ENCODE measurements at regions not wholly inside any gene's neighbourhood (a gene's known extent, or its start where the extent isn't known, plus 50 kb on each side); places are given as distances from the start of the nearest gene placed in this dataset.
A peak's percentile ranks its signal among the peaks of the same experiment; 100 is the strongest.

DNA sequence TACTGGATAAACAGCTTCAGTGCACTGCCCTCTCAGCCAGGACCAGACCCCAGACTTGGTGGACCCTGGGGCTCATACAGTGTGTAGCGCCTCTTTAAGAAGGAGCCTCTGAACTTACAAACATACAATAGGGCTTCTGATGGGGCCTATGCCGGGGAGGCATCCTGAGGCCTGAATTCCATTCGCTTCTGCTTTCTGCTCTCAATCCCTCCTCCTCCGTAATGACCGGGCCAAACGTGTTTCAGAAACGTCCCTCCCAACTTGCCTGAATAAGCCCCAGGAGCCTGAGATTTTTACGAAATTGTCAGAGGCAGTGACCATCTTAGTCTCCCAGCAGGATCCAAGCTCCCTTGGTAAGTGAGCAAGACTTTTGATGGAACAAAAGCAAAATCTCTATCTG, 128.1 kb upstream of the BOD1 start:
- no peak for DNase-seq

DNA sequence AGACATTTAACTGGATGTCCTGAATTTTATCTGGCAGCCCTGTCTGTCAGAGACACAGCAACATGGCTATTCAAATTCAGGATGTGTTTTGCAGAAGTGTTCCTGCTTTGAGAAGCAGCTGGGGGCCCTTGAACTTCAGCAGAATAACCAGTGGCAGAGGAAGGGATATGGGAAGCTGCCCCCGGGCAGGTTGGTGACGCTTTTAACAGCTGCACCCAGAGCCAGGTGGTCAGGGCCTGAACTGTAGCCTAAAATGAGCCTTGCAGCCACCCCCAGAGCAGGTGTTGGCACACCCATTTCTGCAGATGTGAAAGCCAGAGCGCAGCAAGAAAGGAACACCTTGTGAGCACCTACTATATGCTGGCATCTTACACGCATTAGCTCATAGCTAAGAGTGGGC, 128.7 kb upstream of the BOD1 start:
- peak; percentile 88 for DNase-seq

DNA sequence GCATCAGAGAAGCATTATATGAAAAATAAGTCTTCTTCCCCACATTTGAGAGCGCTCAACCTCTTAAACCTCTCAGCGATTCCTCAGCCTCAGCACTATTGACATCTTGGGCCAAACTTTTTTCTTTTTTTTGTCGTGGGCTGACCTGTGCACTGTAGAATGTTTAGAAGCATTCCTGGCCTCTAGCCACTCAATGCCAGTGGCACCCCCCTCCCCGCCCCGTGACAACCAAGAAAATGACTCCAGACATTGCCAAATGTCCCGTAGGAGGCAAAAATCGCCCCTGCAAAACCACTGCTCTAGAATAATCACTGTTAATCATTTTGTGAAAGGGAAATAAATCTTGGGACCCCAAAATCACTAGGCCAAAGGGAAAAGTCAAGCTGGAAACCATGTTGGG, 129.1 kb upstream of the BOD1 start:
- DNase-seq = no peak

DNA sequence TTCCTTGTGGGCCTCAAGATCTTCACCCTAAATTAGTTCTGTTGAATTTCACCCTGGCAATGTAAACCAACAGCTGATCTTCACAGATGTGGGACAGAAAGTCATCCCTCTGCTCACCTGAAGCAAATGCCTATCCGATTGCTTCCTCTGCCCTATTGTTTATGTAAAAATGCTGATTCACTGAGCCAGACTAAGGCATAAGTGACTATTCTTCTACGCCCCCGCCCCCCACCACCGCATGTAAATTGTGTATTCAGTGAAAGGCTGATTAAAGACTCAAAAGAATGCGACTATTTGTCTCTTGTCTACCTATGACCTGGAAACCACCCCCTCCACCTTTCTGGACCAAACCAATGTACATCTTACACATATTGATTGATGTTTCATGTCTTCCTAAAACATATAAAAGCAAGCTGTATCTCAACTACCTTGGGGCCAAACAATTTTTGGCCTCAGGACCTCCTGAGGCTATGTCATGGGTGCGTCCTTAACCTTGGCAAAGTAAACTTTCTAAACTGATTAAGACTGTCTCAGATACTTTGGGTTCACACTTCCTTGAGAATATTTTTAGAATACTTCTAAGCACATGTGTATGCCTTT, 129.7 kb upstream of the BOD1 start:
- DNase-seq = no peak

DNA sequence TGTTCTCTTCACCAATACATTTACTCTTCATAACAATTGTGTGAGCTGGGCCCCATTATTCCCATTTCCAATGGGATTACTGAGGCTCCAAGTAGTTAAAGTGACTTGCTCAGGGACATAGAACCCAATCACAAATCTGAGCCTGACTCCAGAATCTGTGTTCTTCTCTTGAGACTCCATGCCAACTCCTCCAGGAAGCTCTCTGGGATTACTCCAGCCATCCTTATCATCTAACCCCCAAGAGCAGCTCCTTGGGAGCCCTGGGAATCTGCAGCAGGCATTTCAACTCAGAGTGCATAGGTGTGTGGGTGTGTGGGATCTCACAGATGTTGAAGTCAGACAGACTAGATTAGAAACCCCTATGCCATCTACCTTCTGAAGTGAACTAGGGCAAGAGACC, 131.4 kb upstream of the BOD1 start:
- DNase-seq = no peak

- no peak for DNase-seq
Observed at GRCh38 chr5:173750538-173751265, 134.3 kb upstream of the BOD1 start.

DNA sequence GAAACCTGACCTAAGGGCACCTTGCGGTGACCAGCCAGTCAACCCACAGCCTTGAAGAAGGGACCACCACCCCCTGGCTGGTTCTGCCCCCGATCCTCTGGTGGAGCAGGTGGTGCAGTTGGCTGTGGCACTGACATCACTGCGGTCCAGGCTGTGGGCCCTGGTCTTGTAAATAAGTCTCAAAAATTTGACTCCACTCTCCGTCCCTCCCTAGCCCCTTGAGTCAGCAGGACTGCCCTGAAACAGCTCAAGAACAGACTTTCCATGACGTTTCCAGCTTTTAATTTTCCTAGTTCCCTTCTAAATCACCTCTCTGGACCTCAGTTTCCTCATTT, 134.8 kb upstream of the BOD1 start:
- no peak for DNase-seq

- no peak for DNase-seq
Observed at GRCh38 chr5:173752653-173753052, 135.5 kb upstream of the CPEB4 start.

- DNase-seq = peak; percentile 51
Observed at GRCh38 chr5:173753307-173754168, 134.6 kb upstream of the CPEB4 start.

- DNase-seq = no peak
Observed at GRCh38 chr5:173755319-173755718, 132.8 kb upstream of the CPEB4 start.

- DNase-seq = no peak
Observed at GRCh38 chr5:173757403-173758209, 130.5 kb upstream of the CPEB4 start.

DNA sequence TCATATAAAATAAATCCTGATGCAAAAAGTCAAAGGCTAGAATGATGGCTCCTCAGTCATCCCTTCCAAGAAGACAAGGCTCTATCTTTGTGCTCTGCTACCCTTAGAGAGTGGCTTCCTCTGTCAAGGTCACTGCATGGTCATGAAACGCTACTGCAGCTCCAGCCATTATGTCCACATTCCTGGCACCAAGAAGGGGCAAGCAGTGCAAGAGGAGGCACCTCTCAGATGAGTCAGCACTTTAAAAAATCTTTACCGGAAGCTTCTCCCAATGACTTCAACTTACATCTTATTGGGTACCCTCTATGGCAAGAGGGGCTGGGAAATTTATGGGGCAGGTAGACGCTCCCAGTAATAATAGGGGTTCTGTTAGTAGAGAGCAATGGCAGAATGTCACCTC, 129.5 kb upstream of the CPEB4 start:
- no peak for DNase-seq

DNA sequence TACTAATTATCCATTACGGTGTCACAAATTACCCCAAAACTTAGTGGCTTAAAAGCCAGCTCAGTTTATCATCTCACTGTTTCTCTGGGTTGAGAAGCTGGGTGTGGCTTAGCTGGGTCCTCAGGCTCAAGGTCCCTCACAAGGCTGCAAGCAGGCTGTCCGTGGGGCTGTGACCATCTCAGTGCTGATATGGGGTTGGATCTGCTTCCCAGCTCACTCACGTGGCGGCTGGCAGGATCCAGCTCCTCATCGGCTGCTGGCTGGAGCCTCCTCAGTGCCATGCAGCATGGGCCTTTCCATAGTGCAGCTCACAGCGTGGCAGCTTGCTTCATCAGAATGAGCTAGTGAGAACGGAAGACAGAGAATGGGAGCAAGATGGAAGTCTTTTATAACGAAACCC, 128.5 kb upstream of the CPEB4 start:
- no peak for DNase-seq

DNA sequence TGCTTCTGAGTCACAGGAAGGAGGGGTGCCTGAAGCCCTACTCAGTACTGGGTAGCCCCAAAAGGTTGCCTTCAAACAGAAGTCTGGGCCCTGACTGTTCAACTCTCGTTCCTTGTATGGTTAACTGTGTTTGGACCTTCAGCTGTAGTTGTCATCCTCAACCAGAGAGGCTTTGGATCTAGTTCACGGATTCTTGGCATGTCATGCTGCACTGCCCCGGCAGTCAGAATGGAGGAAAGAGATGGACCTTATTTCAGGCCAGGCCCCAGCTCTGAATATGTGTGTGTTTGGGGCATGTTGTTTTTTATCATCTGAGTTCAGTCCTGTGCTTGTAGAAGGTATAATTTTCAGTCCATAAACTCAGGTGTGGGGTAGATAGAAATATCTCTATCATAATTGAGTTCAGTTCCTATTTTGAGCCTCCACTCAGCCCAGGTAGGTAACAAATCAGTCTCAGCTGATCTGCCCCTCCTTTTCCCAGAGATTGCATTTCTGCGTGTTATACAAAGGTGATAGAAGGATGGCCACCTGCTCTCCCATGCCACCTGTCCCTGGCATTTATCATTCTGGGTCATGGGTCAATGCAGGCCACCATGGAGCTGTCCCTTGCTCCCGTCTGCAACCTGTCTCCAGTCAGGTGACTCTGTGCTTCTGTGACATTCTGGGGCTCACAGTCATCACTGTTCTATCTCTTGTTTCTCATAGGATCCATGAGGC, 127.5 kb upstream of the CPEB4 start:
- no peak for DNase-seq

GRCh38 chr5:173761178-173761513, 127.0 kb upstream of the CPEB4 start:
- no peak for DNase-seq

DNA sequence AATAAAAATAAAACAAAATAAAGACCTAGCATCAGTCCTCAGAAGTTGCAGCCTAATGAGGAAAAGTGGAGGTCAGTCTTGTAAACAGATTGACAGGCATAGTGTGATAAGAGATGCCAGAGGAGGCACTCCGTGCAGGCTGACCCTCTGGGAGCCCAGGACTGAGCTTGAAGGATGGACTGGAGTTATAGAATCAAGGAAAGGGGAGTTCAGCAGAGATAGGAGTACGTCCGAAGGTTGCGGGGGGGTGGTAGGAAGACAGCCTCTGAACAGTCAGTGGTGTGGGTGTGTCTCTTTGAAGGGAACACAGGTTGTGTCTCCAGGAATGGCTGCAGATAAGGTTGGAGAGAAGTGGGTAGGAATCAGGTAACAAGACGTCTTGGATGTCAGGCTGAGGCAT, 126.1 kb upstream of the CPEB4 start:
- no peak for DNase-seq

- no peak for DNase-seq
Observed at GRCh38 chr5:173762930-173763329, 125.2 kb upstream of the CPEB4 start.

DNA sequence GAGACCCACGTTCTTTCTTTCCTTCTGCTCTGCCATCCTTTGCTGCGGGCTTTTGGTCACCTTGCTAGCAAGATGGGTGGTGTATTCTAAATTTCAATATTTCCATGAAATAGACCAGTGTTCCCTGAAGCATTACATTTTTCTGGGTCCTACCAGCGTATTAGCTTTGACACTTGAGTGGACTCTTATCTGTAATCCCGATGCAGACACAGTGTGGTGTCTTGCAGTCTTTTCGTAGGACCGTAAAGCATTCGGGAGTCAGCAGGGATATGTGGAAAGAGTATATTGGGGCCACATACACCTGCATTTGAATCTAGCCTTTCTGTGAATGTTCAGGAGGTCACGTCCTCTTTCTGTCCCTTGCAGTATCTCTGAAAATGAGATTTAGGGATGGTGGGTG, 124.7 kb upstream of the CPEB4 start:
- DNase-seq = no peak

- DNase-seq = no peak
Observed at GRCh38 chr5:173764332-173765028, 123.7 kb upstream of the CPEB4 start.

DNA sequence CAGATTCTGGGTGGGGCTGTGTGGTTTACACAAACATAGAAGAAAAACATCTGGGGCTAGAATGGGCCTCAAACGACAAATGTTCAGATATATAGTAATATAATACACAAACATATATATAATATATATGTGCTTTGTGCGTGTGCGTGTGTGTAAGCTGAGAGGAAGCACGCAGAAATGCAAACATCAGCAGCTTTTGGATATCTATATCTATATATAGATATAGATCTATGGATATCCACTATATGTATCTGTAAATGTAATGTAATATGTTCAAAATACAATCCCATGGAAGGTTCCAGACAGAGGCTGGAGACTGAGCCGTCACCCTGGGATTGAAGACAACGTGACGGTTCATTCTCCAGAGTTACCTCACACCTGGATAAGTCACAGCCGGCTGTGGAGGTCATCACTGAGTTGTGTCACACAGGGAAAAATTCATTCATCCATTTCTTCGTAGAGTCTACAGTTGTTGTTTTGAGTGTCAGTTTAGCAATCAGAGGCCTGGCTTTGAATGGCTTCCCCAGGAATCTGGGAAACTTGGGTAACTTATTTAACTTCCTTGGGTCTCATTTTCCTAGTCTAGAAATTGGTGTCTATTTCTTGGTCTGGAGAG, 123.0 kb upstream of the CPEB4 start:
- no peak for DNase-seq

GRCh38 chr5:173765661-173766060, 122.5 kb upstream of the CPEB4 start:
- no peak for DNase-seq

Measured in NCI-H345 (cell line).